HG02938 (cell line): ENCODE measurements at regions not wholly inside any gene's neighbourhood (a gene's known extent, or its start where the extent isn't known, plus 50 kb on each side); places are given as distances from the start of the nearest gene placed in this dataset.
"Not testable (repeated sequence)": the region's sequence is repeated elsewhere in the genome, so short reads cannot be mapped to it uniquely, and the experiment has no call there.

Experiments used
- ATAC-seq: cut with Tn5 transposase; IDR thresholded peaks from one replicate; pipeline ENCODE4 v1.9.1; 2021; ENCODE audit warnings: mild to moderate bottlenecking, moderate library complexity; ENCODE audit not compliant: unreplicated experiment

- ATAC-seq, result not testable (repeated sequence)
Measured at GRCh38 chr14:37841039-37841438, 245.6 kb downstream of the TTC6 start.

GRCh38 chr14:37842106-37842505 is 246.7 kb downstream of the TTC6 start:
- ATAC-seq, result no peak

- ATAC-seq, result no peak
Measured at GRCh38 chr14:37843954-37844607, 248.7 kb downstream of the TTC6 start.

- ATAC-seq, result no peak
Measured at GRCh38 chr14:37844614-37845013, 249.2 kb downstream of the TTC6 start.

GRCh38 chr14:37848985-37849621 is 253.7 kb downstream of the TTC6 start:
- no peak for ATAC-seq

GRCh38 chr14:37851054-37851453 is 255.6 kb downstream of the TTC6 start:
- ATAC-seq, result no peak

- ATAC-seq, result no peak
Measured at GRCh38 chr14:37855871-37856270, 260.4 kb downstream of the TTC6 start.

- ATAC-seq, result no peak
Measured at GRCh38 chr14:37857774-37858266, 262.4 kb downstream of the TTC6 start.

- no peak for ATAC-seq
Measured at GRCh38 chr14:37858733-37859132, 263.3 kb downstream of the TTC6 start.

GRCh38 chr14:37859177-37859576 is 263.7 kb downstream of the TTC6 start:
- no peak for ATAC-seq

GRCh38 chr14:37862263-37862662 is 266.8 kb downstream of the TTC6 start:
- ATAC-seq, result no peak

GRCh38 chr14:37864128-37864527 is 268.7 kb downstream of the TTC6 start:
- ATAC-seq, result no peak

GRCh38 chr14:37864861-37865718 is 269.7 kb downstream of the TTC6 start:
- ATAC-seq, result no peak

- no peak for ATAC-seq
Measured at GRCh38 chr14:37865719-37866549, 270.5 kb downstream of the TTC6 start.

GRCh38 chr14:37869633-37870032 is 274.2 kb downstream of the TTC6 start:
- ATAC-seq, result no peak

GRCh38 chr14:37870170-37870569 is 274.7 kb downstream of the TTC6 start:
- ATAC-seq, result no peak

- no peak for ATAC-seq
Measured at GRCh38 chr14:37870632-37871346, 275.4 kb downstream of the TTC6 start.

GRCh38 chr14:37874065-37874428 is 278.6 kb downstream of the TTC6 start:
- ATAC-seq, result not testable (repeated sequence)

- peak; percentile 98 for ATAC-seq
Measured at GRCh38 chr14:37874429-37875109, 279.1 kb downstream of the TTC6 start.

GRCh38 chr14:37888234-37888633 is 292.8 kb downstream of the TTC6 start:
- ATAC-seq, result no peak
